C4-2B (cell line): ENCODE measurements at regions not wholly inside any gene's neighbourhood (a gene's known extent, or its start where the extent isn't known, plus 50 kb on each side); places are given as distances from the start of the nearest gene placed in this dataset.

Experiments used
- ZFX ChIP-seq: fragments of 450-650 bp; IDR thresholded peaks from 2 replicates; pipeline ENCODE4 v1.6.1; 2017
- TF ChIP-seq, protein P1 (sequence below): fragments of 450-650 bp; conservative IDR thresholded peaks from 2 replicates; pipeline ENCODE4 v1.5.1; 2017; ENCODE audit warnings: mild to moderate bottlenecking

DNA sequence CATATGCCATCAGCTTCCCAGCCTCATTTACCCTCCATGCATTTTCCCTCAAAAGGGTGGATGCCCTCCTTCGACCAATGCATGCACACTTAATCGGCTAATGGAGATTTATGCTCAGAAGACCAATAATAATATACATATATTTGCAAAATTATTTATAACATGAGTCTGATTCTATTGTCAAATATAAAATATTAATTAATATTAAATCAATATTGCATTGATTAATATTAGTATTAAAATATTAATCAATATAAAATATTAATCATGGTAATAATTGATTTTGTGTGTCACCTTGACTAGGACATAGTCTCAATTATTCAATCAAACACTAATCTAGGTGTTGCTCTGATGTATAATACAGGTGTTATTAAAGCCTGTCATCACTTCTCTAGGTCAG, 1282.5 kb downstream of the TMEM121 start:
- TF ChIP-seq, protein P1, sequence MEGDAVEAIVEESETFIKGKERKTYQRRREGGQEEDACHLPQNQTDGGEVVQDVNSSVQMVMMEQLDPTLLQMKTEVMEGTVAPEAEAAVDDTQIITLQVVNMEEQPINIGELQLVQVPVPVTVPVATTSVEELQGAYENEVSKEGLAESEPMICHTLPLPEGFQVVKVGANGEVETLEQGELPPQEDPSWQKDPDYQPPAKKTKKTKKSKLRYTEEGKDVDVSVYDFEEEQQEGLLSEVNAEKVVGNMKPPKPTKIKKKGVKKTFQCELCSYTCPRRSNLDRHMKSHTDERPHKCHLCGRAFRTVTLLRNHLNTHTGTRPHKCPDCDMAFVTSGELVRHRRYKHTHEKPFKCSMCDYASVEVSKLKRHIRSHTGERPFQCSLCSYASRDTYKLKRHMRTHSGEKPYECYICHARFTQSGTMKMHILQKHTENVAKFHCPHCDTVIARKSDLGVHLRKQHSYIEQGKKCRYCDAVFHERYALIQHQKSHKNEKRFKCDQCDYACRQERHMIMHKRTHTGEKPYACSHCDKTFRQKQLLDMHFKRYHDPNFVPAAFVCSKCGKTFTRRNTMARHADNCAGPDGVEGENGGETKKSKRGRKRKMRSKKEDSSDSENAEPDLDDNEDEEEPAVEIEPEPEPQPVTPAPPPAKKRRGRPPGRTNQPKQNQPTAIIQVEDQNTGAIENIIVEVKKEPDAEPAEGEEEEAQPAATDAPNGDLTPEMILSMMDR, result no peak
- no peak for TF ChIP-seq ZFX
